Nephron (organoid): ENCODE measurements at regions not wholly inside any gene's neighbourhood (a gene's known extent, or its start where the extent isn't known, plus 50 kb on each side); places are given as distances from the start of the nearest gene placed in this dataset.

Experiments
- H3K27ac Mint-ChIP-seq, 3 experiments: 2 replicates each; pipeline ENCODE4 v1.8.0; 2020; ENCODE audit warnings: mixed read lengths in 3 of 3, mild to moderate bottlenecking in 2 of 3, moderate library complexity in 1 of 3
- H3K27me3 Mint-ChIP-seq: 2 replicates; pipeline ENCODE4 v1.8.0; 2021; ENCODE audit warnings: low read depth, mild to moderate bottlenecking, moderate library complexity, mixed read lengths
- H3K36me3 Mint-ChIP-seq: 2 replicates; pipeline ENCODE4 v1.8.0; 2020; ENCODE audit warnings: low read depth, mixed read lengths
- H3K4me1 Mint-ChIP-seq: 2 replicates; pipeline ENCODE4 v1.8.0; 2020; ENCODE audit warnings: mixed read lengths
- H3K4me3 Mint-ChIP-seq, 3 experiments: 2 replicates each; pipeline ENCODE4 v1.8.0; 2020; ENCODE audit warnings: mild to moderate bottlenecking in 3 of 3, mixed read lengths in 3 of 3, moderate library complexity in 2 of 3
- H3K9me3 Mint-ChIP-seq: 2 replicates; pipeline ENCODE4 v1.8.0; 2020; ENCODE audit warnings: mixed read lengths
- TF ChIP-seq, protein P1 (sequence below), 3 experiments: fragments of 200-600 bp; sonication (generic); IDR thresholded peaks; one replicate each; pipeline ENCODE4 v1.5.0; 2021; ENCODE audit warnings: antibody characterized with exemption in 3 of 3; ENCODE audit not compliant: unreplicated experiment in 3 of 3

DNA sequence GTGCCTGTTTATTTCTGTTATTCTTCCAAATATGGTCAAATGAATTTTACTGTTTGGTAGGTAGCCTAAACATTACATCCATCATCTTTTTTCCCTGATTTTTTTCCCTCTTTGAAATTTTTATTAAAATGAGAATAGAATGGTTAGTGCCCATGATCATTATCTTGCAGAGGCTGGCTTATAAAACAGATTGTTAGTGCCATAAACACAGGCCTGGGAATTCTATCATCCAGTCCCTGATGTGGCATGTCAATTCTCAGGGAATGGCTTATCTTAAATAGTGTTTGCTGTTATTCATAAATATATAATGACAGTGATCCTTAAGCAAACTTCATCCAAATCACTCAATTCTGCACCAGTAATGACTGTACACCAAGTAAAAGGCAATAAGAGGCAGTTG lies 207.3 kb downstream of the TUSC7 start:
- Mint-ChIP-seq H3K27me3 (no peaks in the 10 kb centered on the region), H3K9me3 (no peaks in the 10 kb centered on the region), H3K4me1 (no peaks in the 10 kb centered on the region), H3K4me3 (no peak overlapping the region), H3K27ac (no peak overlapping the region), H3K36me3 (no peaks in the 10 kb centered on the region)
- TF ChIP-seq, protein P1, sequence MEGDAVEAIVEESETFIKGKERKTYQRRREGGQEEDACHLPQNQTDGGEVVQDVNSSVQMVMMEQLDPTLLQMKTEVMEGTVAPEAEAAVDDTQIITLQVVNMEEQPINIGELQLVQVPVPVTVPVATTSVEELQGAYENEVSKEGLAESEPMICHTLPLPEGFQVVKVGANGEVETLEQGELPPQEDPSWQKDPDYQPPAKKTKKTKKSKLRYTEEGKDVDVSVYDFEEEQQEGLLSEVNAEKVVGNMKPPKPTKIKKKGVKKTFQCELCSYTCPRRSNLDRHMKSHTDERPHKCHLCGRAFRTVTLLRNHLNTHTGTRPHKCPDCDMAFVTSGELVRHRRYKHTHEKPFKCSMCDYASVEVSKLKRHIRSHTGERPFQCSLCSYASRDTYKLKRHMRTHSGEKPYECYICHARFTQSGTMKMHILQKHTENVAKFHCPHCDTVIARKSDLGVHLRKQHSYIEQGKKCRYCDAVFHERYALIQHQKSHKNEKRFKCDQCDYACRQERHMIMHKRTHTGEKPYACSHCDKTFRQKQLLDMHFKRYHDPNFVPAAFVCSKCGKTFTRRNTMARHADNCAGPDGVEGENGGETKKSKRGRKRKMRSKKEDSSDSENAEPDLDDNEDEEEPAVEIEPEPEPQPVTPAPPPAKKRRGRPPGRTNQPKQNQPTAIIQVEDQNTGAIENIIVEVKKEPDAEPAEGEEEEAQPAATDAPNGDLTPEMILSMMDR (IDR thresholded peaks at IDR 0.05; ENCODE audit: unreplicated experiment in 3 of 3): no peak

DNA sequence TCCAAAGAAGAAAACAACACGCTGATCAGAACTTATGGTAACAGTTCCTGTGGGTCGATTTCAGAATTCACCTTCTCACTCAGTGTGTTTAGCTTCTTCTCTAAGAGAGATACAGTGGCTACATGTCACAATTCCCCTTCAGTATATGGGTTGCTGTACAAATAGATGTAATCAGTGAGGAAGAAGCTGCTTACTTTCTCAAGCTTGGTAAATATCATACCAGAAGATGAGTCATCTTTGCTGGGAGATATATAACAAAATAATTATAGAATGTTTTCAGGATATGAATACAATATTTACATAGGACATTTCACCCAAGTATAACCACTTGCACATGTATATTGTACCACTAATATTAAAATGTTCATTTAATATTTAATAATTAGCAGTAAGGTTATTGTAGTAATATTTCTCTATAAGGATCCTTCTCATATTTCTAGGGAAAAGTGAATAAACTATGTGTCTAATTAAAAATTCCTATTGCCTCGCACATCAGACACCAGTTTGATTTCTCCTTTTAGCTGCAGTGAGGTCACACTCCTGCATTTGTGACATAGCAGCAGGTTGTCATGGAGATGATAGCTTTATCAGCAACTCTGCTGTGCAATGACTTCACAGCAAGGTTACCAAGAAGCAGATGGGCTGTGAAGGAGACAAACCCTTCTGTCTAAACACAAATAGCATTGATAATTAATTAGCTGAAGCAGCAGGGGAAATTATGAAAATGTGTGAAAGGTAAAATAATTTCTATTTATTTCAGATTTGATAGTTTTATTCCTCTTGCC lies 211.4 kb downstream of the TUSC7 start:
- Mint-ChIP-seq H3K27ac (no peak overlapping the region), H3K4me3 (no peak overlapping the region), H3K4me1 (no peaks in the 10 kb centered on the region), H3K36me3 (no peaks in the 10 kb centered on the region), H3K9me3 (peaks cover 25% of the 10 kb centered on the region), H3K27me3 (no peaks in the 10 kb centered on the region)
- TF ChIP-seq, protein P1 (IDR thresholded peaks at IDR 0.05; ENCODE audit: unreplicated experiment in 3 of 3): no peak

DNA sequence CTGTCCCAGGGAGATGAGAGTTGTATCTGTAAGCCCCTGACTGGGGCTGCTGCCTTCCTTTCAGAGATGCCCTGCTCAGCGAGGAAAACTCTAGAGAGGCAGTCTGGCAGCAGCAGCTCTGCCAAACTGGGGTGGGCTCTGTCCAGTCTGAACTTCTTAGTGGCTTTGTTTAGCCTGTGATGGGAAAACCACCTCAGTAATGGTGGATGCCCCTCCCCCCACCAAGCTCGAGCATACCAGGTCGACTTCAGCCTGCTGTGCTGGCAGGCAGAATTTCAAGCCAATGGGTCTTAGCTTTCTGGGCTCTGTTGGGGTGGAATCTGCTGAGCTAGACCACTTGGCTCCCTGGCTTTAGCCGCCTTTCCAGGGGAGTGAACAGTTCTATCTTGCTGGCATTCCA lies 218.3 kb downstream of the TUSC7 start:
- peaks cover 28% of the 10 kb centered on the region for H3K9me3 Mint-ChIP-seq
- TF ChIP-seq, protein P1 (IDR thresholded peaks at IDR 0.05; ENCODE audit: unreplicated experiment in 3 of 3): no peak
- H3K27me3 Mint-ChIP-seq: no peaks in the 10 kb centered on the region
- H3K4me3 Mint-ChIP-seq: no peak overlapping the region
- H3K4me1 Mint-ChIP-seq: peaks cover 11% of the 10 kb centered on the region
- no peaks in the 10 kb centered on the region for H3K36me3 Mint-ChIP-seq
- no peak overlapping the region for H3K27ac Mint-ChIP-seq

DNA sequence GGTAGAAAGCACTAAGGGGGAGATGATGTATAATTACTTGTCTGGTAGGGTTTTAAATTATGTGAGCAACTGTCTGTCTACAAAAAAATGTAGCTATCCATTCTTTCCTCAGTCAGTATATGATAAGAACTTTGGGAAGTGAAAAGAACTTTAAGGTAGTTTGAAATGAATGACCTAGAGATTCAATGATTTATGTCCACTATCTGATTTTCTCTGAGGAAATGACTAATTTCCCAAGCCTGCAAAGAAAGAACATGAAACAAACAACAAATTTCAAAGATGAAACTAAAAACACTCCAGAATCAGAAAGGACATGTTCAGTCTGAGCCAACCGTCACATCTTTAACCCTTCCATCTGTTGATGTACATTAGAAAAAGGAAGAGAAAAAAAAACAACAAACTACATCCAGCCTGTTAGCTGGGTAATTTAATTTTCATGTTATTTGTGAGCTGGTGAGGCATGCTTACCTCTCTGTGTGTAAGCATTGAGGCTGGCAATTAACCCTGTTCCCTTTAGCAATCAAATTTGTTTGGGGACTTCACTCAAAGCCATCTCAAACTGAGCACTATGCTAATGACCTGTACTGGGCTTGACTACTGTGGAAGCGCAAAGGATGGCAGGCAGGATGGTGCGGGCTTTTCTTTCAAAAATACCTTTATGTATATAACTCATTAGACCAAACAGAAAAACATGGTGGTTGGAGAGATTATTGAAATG lies 220.1 kb downstream of the TUSC7 start:
- Mint-ChIP-seq H3K4me3 (no peak overlapping the region), H3K27me3 (no peaks in the 10 kb centered on the region), H3K27ac (peak overlapping the region in 1 of 3 experiments; percentile 42), H3K9me3 (peaks cover 15% of the 10 kb centered on the region), H3K4me1 (peaks cover 11% of the 10 kb centered on the region), H3K36me3 (no peaks in the 10 kb centered on the region)
- TF ChIP-seq, protein P1 (IDR thresholded peaks at IDR 0.05; ENCODE audit: unreplicated experiment in 3 of 3): no peak

DNA sequence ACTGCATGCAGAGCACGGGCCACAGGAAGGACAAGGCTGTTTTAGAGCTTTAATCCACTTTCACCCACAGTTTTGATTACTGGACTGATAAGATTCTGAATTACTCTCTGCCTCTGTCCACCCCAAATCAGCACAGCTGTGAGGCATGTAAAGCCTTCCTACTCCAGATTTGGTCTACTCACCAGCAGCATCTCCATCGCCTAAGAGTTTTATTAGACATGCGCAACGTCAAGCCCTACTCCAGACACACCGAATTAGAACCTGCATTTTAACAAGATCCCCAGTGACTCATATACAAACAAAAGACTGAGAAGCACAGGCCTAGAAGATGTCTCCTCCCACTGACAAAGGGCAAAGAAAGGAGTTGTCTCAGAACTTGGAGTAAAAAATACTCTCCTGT lies 221.2 kb downstream of the TUSC7 start:
- H3K27ac Mint-ChIP-seq: no peak overlapping the region
- no peaks in the 10 kb centered on the region for H3K36me3 Mint-ChIP-seq
- H3K9me3 Mint-ChIP-seq: peaks cover 8% of the 10 kb centered on the region
- no peaks in the 10 kb centered on the region for H3K27me3 Mint-ChIP-seq
- TF ChIP-seq, protein P1 (IDR thresholded peaks at IDR 0.05; ENCODE audit: unreplicated experiment in 3 of 3): no peak
- peaks cover 11% of the 10 kb centered on the region for H3K4me1 Mint-ChIP-seq
- no peak overlapping the region for H3K4me3 Mint-ChIP-seq
